ENCODE measurements at regions not wholly inside any gene's neighbourhood (a gene's known extent, or its start where the extent isn't known, plus 50 kb on each side); places are given as distances from the start of the nearest gene placed in this dataset.

DNA sequence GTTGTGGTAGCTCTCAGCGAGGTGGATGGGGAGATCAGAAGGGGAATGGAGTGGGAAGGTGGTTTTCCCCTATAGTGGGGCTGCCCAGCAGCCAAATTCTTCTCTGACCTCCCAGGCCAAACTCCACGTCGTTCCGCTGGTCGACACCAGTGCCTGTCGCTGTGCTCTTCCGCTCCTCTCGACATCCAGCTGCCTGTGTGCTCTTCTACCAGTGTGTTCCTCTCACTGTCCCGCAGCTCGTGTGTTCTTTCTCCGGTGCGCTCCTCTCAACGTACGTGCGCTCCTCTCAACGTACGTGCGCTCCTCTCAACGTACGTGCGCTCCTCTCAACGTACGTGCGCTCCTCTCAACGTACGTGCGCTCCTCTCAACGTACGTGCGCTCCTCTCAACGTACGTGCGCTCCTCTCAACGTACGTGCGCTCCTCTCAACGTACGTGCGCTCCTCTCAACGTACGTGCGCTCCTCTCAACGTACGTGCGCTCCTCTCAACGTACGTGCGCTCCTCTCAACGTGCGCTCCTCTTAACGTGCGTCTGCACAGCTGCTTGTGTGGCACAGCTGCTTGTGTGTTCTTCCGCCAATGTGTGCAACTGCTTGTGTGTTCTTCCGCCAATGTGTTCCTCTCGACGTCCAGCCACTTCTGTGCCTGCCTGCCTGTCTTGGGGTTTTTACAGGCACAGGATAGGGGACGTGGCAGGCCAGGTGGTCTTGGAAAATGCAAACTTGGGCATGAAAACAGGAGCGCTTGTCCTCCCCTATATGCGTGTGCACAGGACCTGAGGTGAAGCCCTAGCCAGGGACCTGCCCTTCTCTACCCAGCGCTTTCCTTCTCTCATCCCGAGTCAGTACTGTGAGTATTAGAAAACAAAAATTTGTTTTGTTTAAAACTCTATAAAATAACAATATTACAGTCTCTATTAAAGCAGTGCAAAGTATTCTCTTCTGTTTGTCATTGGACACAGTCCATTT is 991.1 kb downstream of the GBE1 start:
- peak; percentile 40 for DNase-seq (ENCODE audit: low read depth)
- TF ChIP-seq, protein P1, sequence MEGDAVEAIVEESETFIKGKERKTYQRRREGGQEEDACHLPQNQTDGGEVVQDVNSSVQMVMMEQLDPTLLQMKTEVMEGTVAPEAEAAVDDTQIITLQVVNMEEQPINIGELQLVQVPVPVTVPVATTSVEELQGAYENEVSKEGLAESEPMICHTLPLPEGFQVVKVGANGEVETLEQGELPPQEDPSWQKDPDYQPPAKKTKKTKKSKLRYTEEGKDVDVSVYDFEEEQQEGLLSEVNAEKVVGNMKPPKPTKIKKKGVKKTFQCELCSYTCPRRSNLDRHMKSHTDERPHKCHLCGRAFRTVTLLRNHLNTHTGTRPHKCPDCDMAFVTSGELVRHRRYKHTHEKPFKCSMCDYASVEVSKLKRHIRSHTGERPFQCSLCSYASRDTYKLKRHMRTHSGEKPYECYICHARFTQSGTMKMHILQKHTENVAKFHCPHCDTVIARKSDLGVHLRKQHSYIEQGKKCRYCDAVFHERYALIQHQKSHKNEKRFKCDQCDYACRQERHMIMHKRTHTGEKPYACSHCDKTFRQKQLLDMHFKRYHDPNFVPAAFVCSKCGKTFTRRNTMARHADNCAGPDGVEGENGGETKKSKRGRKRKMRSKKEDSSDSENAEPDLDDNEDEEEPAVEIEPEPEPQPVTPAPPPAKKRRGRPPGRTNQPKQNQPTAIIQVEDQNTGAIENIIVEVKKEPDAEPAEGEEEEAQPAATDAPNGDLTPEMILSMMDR (IDR thresholded peaks at IDR 0.05; ENCODE audit: insufficient read depth, low read length) = no peak
- H3K4me3 ChIP-seq (ENCODE audit: low read depth, low read length) = peak overlapping the region; percentile 50

DNA sequence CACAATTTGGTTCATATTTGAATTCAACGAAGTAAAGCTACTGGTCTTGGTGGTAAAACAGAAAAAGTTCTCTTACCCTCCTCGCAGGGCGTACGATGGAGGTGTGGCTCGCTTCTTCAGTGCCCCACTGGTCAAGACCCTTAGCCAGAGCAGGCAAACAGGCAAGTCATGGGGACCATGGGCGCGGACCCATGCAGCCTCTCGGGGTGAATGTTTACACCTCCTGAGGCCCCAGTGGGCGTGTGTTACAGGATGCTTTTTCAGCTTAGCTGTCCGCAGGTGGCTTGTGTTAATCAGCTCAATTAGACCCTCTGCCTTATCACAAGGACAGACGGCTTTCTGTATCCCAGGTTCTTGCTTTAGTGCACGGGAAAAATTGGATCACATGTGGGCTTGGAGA is 991.8 kb downstream of the GBE1 start:
- TF ChIP-seq, protein P1 (IDR thresholded peaks at IDR 0.05; ENCODE audit: insufficient read depth, low read length) = no peak
- peak overlapping the region; percentile 50 for H3K4me3 ChIP-seq (ENCODE audit: low read depth, low read length)
- no peak for DNase-seq (ENCODE audit: low read depth)

DNA sequence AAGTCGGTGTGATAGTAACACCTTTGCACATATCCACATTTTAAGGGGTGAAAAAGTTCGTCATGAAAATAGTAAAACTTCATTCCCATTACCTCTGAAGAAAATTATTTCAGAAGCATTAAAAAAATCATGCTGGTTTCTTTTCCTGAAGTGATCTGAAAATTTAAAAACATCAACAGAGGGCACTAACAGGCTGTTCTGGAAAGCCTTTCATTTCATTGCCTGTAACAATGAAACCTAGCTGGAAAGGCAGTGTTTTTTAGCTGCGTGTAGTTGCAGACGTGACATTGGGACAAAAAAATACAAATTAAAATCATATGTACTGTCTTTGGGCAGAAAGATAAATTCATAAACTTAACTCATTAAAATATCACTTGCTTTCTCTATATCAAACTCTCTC is 993.8 kb downstream of the GBE1 start:
- TF ChIP-seq, protein P1 (IDR thresholded peaks at IDR 0.05; ENCODE audit: insufficient read depth, low read length) = no peak
- no peak overlapping the region for H3K4me3 ChIP-seq (ENCODE audit: low read depth, low read length)
- DNase-seq (ENCODE audit: low read depth) = peak; percentile 4

DNA sequence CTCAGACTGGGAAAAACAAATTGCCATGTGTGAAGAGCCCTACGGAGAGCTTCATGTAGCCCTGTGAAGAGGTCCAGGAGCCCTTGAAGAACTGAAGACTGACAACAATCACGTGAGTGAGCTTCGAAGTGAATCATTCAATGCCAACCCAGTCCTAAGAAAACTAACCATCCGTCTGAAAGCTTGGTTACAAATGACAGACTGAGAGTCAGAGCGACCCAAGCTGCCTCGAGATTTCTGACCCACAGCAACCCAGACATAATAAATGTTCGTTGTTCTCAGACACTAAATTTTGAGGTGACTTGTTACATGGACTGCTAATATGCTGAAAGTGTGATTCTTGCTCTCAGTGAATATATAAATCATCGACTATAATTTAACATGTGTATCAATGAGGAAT is 987.2 kb upstream of the ROBO1 start:
- no peak overlapping the region for H3K4me3 ChIP-seq (ENCODE audit: low read depth, low read length)
- TF ChIP-seq, protein P1 (IDR thresholded peaks at IDR 0.05; ENCODE audit: insufficient read depth, low read length) = no peak
- DNase-seq (ENCODE audit: low read depth) = no peak

DNA sequence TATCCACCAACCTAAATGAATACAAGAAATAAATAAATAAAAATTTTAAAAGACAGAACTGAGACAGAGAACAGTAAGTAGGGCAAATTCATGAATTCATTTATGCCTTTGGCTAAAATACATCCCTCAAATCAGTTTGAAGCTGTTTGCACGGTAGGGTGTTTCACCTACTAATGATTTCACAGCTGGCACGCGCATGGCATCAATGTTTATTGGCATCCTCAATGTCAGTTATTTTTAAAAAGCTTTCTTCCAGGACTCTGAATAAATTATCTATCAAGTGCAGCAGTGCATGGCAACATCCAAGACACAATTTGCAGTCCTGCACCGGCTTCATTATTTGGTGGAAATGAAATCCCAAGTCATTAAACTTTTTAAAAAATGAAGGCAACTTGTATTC is 985.2 kb upstream of the ROBO1 start:
- H3K4me3 ChIP-seq (ENCODE audit: low read depth, low read length) = no peak overlapping the region
- no peak for DNase-seq (ENCODE audit: low read depth)
- TF ChIP-seq, protein P1 (IDR thresholded peaks at IDR 0.05; ENCODE audit: insufficient read depth, low read length) = no peak

DNA sequence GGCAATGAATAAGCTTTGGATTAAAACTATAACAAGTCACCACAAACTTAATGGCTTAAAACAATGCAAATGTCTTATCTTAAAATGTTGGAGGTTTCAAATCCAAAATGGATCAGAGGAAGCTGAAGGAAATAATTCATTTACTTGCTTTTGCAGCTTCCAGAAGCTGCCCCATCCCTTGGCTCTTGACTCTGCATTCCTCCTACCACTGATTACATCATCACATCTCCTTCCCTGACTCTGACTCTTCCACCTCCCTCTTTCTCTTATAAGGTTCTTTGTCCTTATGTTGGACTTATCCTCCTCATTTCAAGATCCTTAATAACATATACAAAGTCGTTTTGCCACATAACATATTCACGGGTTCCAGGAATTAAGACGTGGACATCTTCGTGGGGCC is 982.8 kb upstream of the ROBO1 start:
- peak; percentile 14 for DNase-seq (ENCODE audit: low read depth)
- TF ChIP-seq, protein P1 (IDR thresholded peaks at IDR 0.05; ENCODE audit: insufficient read depth, low read length) = no peak
- no peak overlapping the region for H3K4me3 ChIP-seq (ENCODE audit: low read depth, low read length)
